Endothelial cell of umbilical vein (primary cell): ENCODE measurements at regions not wholly inside any gene's neighbourhood (a gene's known extent, or its start where the extent isn't known, plus 50 kb on each side); places are given as distances from the start of the nearest gene placed in this dataset.

Experiments
- BruUV-seq: library from RNA; stranded (reverse); fragments of 400-500 nt; replicated peaks from 2 replicates; lab custom pipeline; 2021; lab: Mats Ljungman, UMichigan
- CTCF ChIA-PET: fragments of 300-600, 350-600 bp; sonication (Branson Sonifier 250); formaldehyde crosslinking; loops from one replicate; lab custom pipeline; 2021; ENCODE audit warnings: antibody characterized with exemption, inconsistent platforms; lab: Charles Lee
- POLR2A ChIA-PET: fragments of 300-600, 350-600 bp; sonication (Branson Sonifier 250); formaldehyde crosslinking; loops from one replicate; lab custom pipeline; 2021; ENCODE audit warnings: antibody characterized with exemption, inconsistent platforms; lab: Charles Lee
- DNase-seq: peaks from one replicate; pipeline ENCODE4 v3.0.0-alpha.2; 2011; ENCODE audit warnings: low read depth, low spot score
- FAIRE-seq: peaks from 2 replicates; lab custom pipeline; 2011; peaks lifted over from hg19 to GRCh38; lab: Jason Lieb, UNC
- H2AFZ ChIP-seq: 2 replicates; pipeline ENCODE4 v1.6.0; 2012; ENCODE audit warnings: low read depth, low read length, control low read depth, inconsistent platforms
- H3K27ac ChIP-seq: 2 replicates; pipeline ENCODE4 v1.5.1; 2011; ENCODE audit warnings: low read depth, mild to moderate bottlenecking, control low read depth, low read length, moderate library complexity; ENCODE audit not compliant: insufficient read depth
- H3K27me3 ChIP-seq, 2 experiments: 2 replicates each; pipeline versions ENCODE4 v1.6.0 to v1.6.1; 2011; ENCODE audit warnings: low read length in 2 of 2, mixed read lengths in 1 of 2; ENCODE audit not compliant: control insufficient read depth in 2 of 2, insufficient read depth in 2 of 2
- H3K36me3 ChIP-seq, 2 experiments: 2 replicates in 1 of 2; 3 replicates in 1 of 2; pipeline ENCODE4 v1.5.1; 2011; ENCODE audit warnings: low read length in 2 of 2, mild to moderate bottlenecking in 1 of 2, moderate library complexity in 1 of 2; ENCODE audit not compliant: control insufficient read depth in 2 of 2, insufficient read depth in 2 of 2; ENCODE audit errors: extremely low read depth in 1 of 2
- H3K4me1 ChIP-seq: 3 replicates; pipeline ENCODE4 v1.5.1; 2011; ENCODE audit warnings: mild to moderate bottlenecking, low read length; ENCODE audit not compliant: control insufficient read depth, insufficient read depth; ENCODE audit errors: extremely low read depth
- H3K4me2 ChIP-seq: 2 replicates; pipeline ENCODE4 v1.6.1; 2011; ENCODE audit warnings: low read length, control low read depth, mixed read lengths; ENCODE audit not compliant: insufficient read depth
- H3K4me3 ChIP-seq, 3 experiments: fragments of 200-600 bp in 1 of 3; sonication (generic), shearing (Covaris generic) in 1 of 3; replicated peaks in 1 of 3; 2 replicates each; pipeline ENCODE4 v1.5.1; 2011 to 2016; ENCODE audit warnings: control low read depth in 3 of 3, low read length in 3 of 3, mild to moderate bottlenecking in 2 of 3, inconsistent platforms in 1 of 3, low read depth in 1 of 3, moderate library complexity in 1 of 3; ENCODE audit not compliant: insufficient read depth in 1 of 3
- H3K79me2 ChIP-seq: 2 replicates; pipeline ENCODE4 v1.6.0; 2012; ENCODE audit warnings: low read length, inconsistent platforms; ENCODE audit not compliant: control insufficient read depth, insufficient read depth
- H3K9ac ChIP-seq: replicated peaks from 2 replicates; pipeline ENCODE3; 2011; ENCODE audit warnings: low read length, control low read depth; ENCODE audit not compliant: insufficient read depth; ENCODE audit errors: extremely low read depth
- H3K9me1 ChIP-seq: replicated peaks from 3 replicates; pipeline ENCODE4 v1.6.0; 2011; ENCODE audit warnings: mild to moderate bottlenecking, low read length; ENCODE audit not compliant: control insufficient read depth, insufficient read depth; ENCODE audit errors: extremely low read depth
- H3K9me3 ChIP-seq: replicated peaks from 2 replicates; pipeline ENCODE4 v1.5.1; 2012; ENCODE audit warnings: low read length, inconsistent platforms; ENCODE audit not compliant: control insufficient read depth, insufficient read depth
- H4K20me1 ChIP-seq: replicated peaks from 2 replicates; pipeline ENCODE3; 2011; ENCODE audit warnings: mild to moderate bottlenecking, low read length; ENCODE audit not compliant: control insufficient read depth, insufficient read depth; ENCODE audit errors: extremely low read depth
- EZH2 ChIP-seq: IDR thresholded peaks from 2 replicates; pipeline ENCODE4 v1.6.1; 2012; ENCODE audit warnings: borderline replicate concordance, low read depth, mild to moderate bottlenecking, moderate library complexity, low read length, inconsistent platforms; ENCODE audit not compliant: severe bottlenecking
- FOS ChIP-seq: IDR thresholded peaks from 2 replicates; pipeline ENCODE4 v1.6.1; 2011; ENCODE audit warnings: mild to moderate bottlenecking, low read length, moderate library complexity, borderline replicate concordance; ENCODE audit not compliant: insufficient read depth
- GATA2 ChIP-seq: IDR thresholded peaks from 2 replicates; pipeline ENCODE4 v1.7.0; 2011; ENCODE audit warnings: low read depth, mild to moderate bottlenecking, moderate library complexity, mixed read lengths, low read length; ENCODE audit not compliant: insufficient read length, insufficient read depth
- JUN ChIP-seq: IDR thresholded peaks from 2 replicates; pipeline ENCODE4 v1.6.1; 2011; ENCODE audit warnings: borderline replicate concordance, low read depth; ENCODE audit not compliant: insufficient read length, insufficient read depth
- MAX ChIP-seq: IDR thresholded peaks from 2 replicates; pipeline ENCODE4 v1.6.1; 2011; ENCODE audit not compliant: insufficient read depth, insufficient read length
- MYC ChIP-seq: IDR thresholded peaks from one replicate; pipeline ENCODE4 v1.6.1; 2011; ENCODE audit warnings: mild to moderate bottlenecking, low read depth, low read length
- POLR2A ChIP-seq: IDR thresholded peaks from 2 replicates; pipeline ENCODE4 v1.6.1; 2012; ENCODE audit warnings: low read depth, mild to moderate bottlenecking, control low read depth, low read length
- POLR2AphosphoS5 ChIP-seq: IDR thresholded peaks from 2 replicates; pipeline ENCODE4 v1.6.1; 2012; ENCODE audit warnings: low read depth, mild to moderate bottlenecking, control low read depth, low read length, moderate library complexity; ENCODE audit not compliant: insufficient read depth
- dilution Hi-C: fragments of 300-500 bp; cut with MboI; formaldehyde crosslinking; loops from one replicate; pipeline ENCODE4 v1.15.0; 2019; ENCODE audit warnings: low sequenced_read_pairs; ENCODE audit not compliant: extremely low pct_ligation_motif_present
- intact Hi-C: fragments of 100-400 bp; cut with micrococcal nuclease; formaldehyde crosslinking; loops from one replicate; pipeline ENCODE4 v1.10.0; 2022
- TF ChIP-seq, protein P1 (sequence below), 2 donors: IDR thresholded peaks; 1 replicate in 1 of 2; 2 replicates in 1 of 2; pipeline ENCODE4 v1.5.1; 2011; ENCODE audit warnings: low read length in 2 of 2, mild to moderate bottlenecking in 2 of 2, moderate library complexity in 2 of 2, control low read depth in 1 of 2, inconsistent platforms in 1 of 2, low read depth in 1 of 2; ENCODE audit not compliant: insufficient read depth in 1 of 2; ENCODE audit errors: extremely low read depth in 1 of 2

DNA sequence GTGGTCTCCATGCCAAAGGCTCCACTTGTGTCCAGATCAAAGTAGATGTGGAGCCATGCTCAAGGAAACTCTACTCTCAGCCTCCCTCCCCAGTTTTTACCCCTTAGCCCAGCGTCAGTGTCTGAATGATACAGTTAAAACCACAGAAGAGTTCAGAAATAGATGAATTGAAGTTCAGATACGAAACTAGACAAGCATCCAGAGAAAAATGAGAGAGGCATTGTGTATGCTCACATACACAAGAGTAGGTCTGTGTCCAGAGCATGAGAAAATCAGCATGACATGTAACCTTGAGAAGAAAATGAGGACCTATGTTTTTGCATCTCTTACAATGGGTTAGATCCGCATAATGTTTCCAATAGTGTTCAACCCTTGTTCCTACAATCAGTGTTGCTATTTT lies 612.8 kb upstream of the PKDCC start:
- intact Hi-C loops, result no loop called here
- Histone ChIP-seq H3K36me3 (no peaks in the 10 kb centered on the region), H3K4me3 (no peak overlapping the region), H3K9ac (no peak overlapping the region), H2AFZ (no peak overlapping the region), H3K9me1 (no peaks in the 10 kb centered on the region), H3K9me3 (no peaks in the 10 kb centered on the region), H3K79me2 (no peaks in the 10 kb centered on the region), H3K27ac (no peak overlapping the region), H3K4me1 (no peaks in the 10 kb centered on the region), H4K20me1 (no peaks in the 10 kb centered on the region), H3K27me3 (no peaks in the 10 kb centered on the region), H3K4me2 (no peak overlapping the region)
- DNase-seq (no peak), FAIRE-seq (no peak)
- ChIA-PET CTCF (interaction anchor here (1.2 kb wide), 1 partner anchor 9 kb away, joined by 3 read pairs; no protein-coding TSS in a partner anchor), POLR2A (no interaction called here)
- no TSS peak for BruUV-seq
- dilution Hi-C loops, result no loop called here
- TF ChIP-seq GATA2, result no peak
- TF ChIP-seq, protein P1, sequence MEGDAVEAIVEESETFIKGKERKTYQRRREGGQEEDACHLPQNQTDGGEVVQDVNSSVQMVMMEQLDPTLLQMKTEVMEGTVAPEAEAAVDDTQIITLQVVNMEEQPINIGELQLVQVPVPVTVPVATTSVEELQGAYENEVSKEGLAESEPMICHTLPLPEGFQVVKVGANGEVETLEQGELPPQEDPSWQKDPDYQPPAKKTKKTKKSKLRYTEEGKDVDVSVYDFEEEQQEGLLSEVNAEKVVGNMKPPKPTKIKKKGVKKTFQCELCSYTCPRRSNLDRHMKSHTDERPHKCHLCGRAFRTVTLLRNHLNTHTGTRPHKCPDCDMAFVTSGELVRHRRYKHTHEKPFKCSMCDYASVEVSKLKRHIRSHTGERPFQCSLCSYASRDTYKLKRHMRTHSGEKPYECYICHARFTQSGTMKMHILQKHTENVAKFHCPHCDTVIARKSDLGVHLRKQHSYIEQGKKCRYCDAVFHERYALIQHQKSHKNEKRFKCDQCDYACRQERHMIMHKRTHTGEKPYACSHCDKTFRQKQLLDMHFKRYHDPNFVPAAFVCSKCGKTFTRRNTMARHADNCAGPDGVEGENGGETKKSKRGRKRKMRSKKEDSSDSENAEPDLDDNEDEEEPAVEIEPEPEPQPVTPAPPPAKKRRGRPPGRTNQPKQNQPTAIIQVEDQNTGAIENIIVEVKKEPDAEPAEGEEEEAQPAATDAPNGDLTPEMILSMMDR (IDR thresholded peaks at IDR 0.05; ENCODE audit: extremely low read depth in 1 of 2, insufficient read depth in 1 of 2, low read depth in 1 of 2, low read length in 2 of 2), result no peak
- no peak for TF ChIP-seq POLR2A
- no peak for TF ChIP-seq FOS
- no peak for TF ChIP-seq MAX
- TF ChIP-seq EZH2, result no peak
- TF ChIP-seq JUN, result no peak
- no peak for TF ChIP-seq MYC
- no peak for TF ChIP-seq POLR2AphosphoS5
